Left ventricle myocardium inferior (tissue), 1 donor: ENCODE measurements at regions not wholly inside any gene's neighbourhood (a gene's known extent, or its start where the extent isn't known, plus 50 kb on each side); places are given as distances from the start of the nearest gene placed in this dataset.

Experiments
- DNase-seq: peaks from one replicate; pipeline ENCODE4 v3.0.0-alpha.2; 2020
- H3K27ac ChIP-seq: fragments of 200-600 bp; replicated peaks from 2 replicates; pipeline ENCODE4 v1.8.0; 2021
- H3K27me3 ChIP-seq: fragments of 200-600 bp; 2 replicates; pipeline ENCODE4 v1.8.0; 2021; ENCODE audit warnings: low read depth
- H3K36me3 ChIP-seq: fragments of 200-600 bp; 2 replicates; pipeline ENCODE4 v1.8.0; 2021
- H3K4me1 ChIP-seq: fragments of 200-600 bp; 2 replicates; pipeline ENCODE4 v1.8.0; 2021
- H3K4me3 ChIP-seq: fragments of 200-600 bp; 2 replicates; pipeline ENCODE4 v1.8.0; 2021; ENCODE audit warnings: mild to moderate bottlenecking, moderate library complexity
- H3K9me3 ChIP-seq: fragments of 200-600 bp; replicated peaks from 2 replicates; pipeline ENCODE4 v1.8.0; 2021
- CTCF ChIP-seq: fragments of 200-600 bp; IDR thresholded peaks from 2 replicates; pipeline ENCODE4 v1.8.0; 2021; ENCODE audit warnings: antibody characterized with exemption, mild to moderate bottlenecking, borderline replicate concordance
- intact Hi-C: fragments of 100-400 bp; cut with micrococcal nuclease; formaldehyde crosslinking; loops from one replicate; pipeline ENCODE4 v1.11.0; 2022
- donor health status: DM: no; HTN: yes; CAD: no; lungs with severe emphysema.

- H3K9me3 ChIP-seq, result peaks cover under 1% of the 10 kb centered on the region
- intact Hi-C loops, result no loop called here
- H3K27me3 ChIP-seq, result peaks cover 31% of the 10 kb centered on the region
- H3K27ac ChIP-seq, result no peak overlapping the region
- no peak for TF ChIP-seq CTCF
- no peaks in the 10 kb centered on the region for H3K36me3 ChIP-seq
- H3K4me3 ChIP-seq, result no peak overlapping the region
- no peaks in the 10 kb centered on the region for H3K4me1 ChIP-seq
- no peak for DNase-seq
Observed at GRCh38 chr1:177631770-177632169, 338.1 kb downstream of the SEC16B start.

DNA sequence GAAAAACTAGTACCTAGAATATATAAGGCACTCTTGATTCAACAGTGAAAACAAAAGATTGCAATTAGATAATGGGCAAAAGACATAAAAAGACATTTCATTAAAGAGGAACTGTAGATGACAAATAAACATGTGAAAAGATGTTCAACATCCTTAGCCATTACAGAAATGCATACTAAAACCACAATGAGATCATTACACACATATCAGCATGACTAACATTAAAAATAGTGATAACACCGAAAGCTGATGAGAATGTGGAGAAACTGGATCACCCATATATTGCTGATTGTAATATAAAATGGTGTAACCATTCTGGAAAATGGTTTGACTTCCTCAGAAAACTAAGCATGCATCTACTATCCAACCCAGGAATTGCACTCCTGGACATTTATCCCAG is 340.3 kb downstream of the SEC16B start:
- intact Hi-C loops, result no loop called here
- Histone ChIP-seq H3K9me3 (peaks cover 10% of the 10 kb centered on the region), H3K4me1 (no peaks in the 10 kb centered on the region), H3K4me3 (no peak overlapping the region), H3K27ac (no peak overlapping the region), H3K36me3 (no peaks in the 10 kb centered on the region), H3K27me3 (peaks cover 42% of the 10 kb centered on the region)
- DNase-seq, result no peak
- no peak for TF ChIP-seq CTCF

- no peak for DNase-seq
- intact Hi-C loops, result no loop called here
- H3K36me3 ChIP-seq, result no peaks in the 10 kb centered on the region
- no peak for TF ChIP-seq CTCF
- peaks cover 10% of the 10 kb centered on the region for H3K9me3 ChIP-seq
- no peak overlapping the region for H3K27ac ChIP-seq
- no peak overlapping the region for H3K4me3 ChIP-seq
- peaks cover 60% of the 10 kb centered on the region for H3K27me3 ChIP-seq
- H3K4me1 ChIP-seq, result no peaks in the 10 kb centered on the region
Observed at GRCh38 chr1:177627148-177627910, 342.5 kb downstream of the SEC16B start.

DNA sequence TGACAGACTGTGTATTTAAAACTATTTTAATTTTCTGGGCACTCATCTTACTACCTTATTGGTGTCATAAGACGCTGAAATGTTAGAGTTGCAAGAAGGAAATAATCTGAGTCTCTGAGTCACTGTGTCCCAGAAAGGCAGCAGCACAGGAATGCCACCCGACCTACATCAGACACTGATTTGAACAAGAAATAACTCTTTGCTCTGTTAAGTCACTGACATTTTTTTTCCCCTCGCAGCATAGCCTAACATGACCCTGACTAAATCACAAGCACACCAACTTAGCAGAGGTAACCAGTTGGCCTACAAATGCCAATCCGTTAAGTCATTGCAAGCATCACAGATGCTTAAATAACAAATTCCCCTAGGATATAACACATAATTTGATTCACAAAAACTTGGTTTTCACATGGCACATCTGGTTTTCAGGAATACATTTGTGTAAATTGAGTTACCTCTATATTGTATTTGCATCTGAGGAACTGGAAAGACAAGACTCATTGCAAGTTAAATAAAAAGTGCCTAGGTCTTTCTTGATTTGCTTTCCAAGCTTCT is 349.1 kb downstream of the SEC16B start:
- Histone ChIP-seq H3K4me1 (no peaks in the 10 kb centered on the region), H3K27me3 (peaks cover 42% of the 10 kb centered on the region), H3K27ac (no peak overlapping the region), H3K4me3 (no peak overlapping the region), H3K9me3 (no peaks in the 10 kb centered on the region), H3K36me3 (no peaks in the 10 kb centered on the region)
- intact Hi-C loops, result no loop called here
- no peak for TF ChIP-seq CTCF
- DNase-seq, result no peak

DNA sequence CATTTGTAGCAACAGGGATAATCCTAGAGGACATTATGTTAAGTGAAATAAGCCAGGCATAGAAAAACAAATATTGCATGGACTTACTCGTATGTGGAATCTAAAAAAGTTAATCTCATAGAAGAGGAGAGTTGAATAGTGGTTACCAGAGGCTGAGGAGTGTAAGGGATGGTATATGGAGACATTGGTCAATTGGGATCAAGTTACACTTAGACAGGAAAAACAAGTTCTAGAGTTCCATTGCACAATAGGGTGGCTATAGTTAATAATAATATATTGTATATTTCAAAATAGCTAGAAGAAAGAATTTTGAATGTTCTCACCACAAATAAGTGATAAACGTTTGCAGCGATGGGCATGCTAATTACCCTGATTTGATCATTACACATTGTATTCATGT is 354.6 kb downstream of the SEC16B start:
- DNase-seq, result no peak
- H3K27ac ChIP-seq, result no peak overlapping the region
- H3K27me3 ChIP-seq, result peaks cover 30% of the 10 kb centered on the region
- intact Hi-C loops, result no loop called here
- no peaks in the 10 kb centered on the region for H3K4me1 ChIP-seq
- no peaks in the 10 kb centered on the region for H3K9me3 ChIP-seq
- H3K4me3 ChIP-seq, result no peak overlapping the region
- no peaks in the 10 kb centered on the region for H3K36me3 ChIP-seq
- TF ChIP-seq CTCF, result no peak
